ENCODE measurements at regions not wholly inside any gene's neighbourhood (a gene's known extent, or its start where the extent isn't known, plus 50 kb on each side); places are given as distances from the start of the nearest gene placed in this dataset.

DNA sequence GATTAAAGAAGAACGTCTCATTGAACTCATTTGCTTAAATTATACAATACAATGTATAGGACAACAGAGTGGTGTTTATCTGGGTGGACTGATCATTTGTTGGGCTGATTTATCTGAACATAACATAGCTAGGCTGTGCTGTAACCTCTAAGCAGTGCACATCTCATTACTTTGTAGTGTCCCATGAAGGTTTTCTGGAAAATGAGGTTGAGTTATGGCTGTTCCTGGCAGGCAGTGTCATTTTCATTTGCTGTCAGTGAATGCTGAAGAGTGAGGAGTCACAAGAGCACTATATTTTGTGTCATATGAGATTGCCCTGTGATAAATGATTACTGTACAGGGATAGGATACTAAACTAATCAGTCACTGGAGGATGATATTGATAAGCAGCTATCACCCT is 340.2 kb downstream of the HS3ST3B1 start:
- H3K27me3 ChIP-seq = no peaks in the 10 kb centered on the region
- no peak overlapping the region for H3K27ac ChIP-seq
- H3K9me2 ChIP-seq (replicated peaks; ENCODE audit: insufficient read depth) = no peaks in the 10 kb centered on the region
- no peak overlapping the region for H3K4me3 ChIP-seq
- no peak for DNase-seq (ENCODE audit: low spot score)
- H3K9me3 ChIP-seq (ENCODE audit: low read depth) = no peaks in the 10 kb centered on the region
- 69% methylated on average over 1 of the region's 1 CpG for WGBS (ENCODE audit: low lambda C conversion rate, missing lambda C conversion rate)
- H4K20me1 ChIP-seq (ENCODE audit: insufficient read depth, poor library complexity, severe bottlenecking) = no peaks in the 10 kb centered on the region
- no peak overlapping the region for H3K4me2 ChIP-seq
- no peaks in the 10 kb centered on the region for H3K36me3 ChIP-seq (replicated peaks; ENCODE audit: insufficient read depth, low read depth)
- no peaks in the 10 kb centered on the region for H3K79me2 ChIP-seq
- no peaks in the 10 kb centered on the region for H3K4me1 ChIP-seq (ENCODE audit: insufficient read depth)
- TF ChIP-seq, protein P1, sequence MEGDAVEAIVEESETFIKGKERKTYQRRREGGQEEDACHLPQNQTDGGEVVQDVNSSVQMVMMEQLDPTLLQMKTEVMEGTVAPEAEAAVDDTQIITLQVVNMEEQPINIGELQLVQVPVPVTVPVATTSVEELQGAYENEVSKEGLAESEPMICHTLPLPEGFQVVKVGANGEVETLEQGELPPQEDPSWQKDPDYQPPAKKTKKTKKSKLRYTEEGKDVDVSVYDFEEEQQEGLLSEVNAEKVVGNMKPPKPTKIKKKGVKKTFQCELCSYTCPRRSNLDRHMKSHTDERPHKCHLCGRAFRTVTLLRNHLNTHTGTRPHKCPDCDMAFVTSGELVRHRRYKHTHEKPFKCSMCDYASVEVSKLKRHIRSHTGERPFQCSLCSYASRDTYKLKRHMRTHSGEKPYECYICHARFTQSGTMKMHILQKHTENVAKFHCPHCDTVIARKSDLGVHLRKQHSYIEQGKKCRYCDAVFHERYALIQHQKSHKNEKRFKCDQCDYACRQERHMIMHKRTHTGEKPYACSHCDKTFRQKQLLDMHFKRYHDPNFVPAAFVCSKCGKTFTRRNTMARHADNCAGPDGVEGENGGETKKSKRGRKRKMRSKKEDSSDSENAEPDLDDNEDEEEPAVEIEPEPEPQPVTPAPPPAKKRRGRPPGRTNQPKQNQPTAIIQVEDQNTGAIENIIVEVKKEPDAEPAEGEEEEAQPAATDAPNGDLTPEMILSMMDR (IDR thresholded peaks at IDR 0.05; ENCODE audit: poor library complexity) = no peak
- TF ChIP-seq EZH2phosphoT487 (IDR thresholded peaks at IDR 0.05; ENCODE audit: low read depth, severe bottlenecking, unreplicated experiment) (no peak), EZH2 (IDR thresholded peaks at IDR 0.05; ENCODE audit: borderline replicate concordance) (no peak)
- H2AFZ ChIP-seq = no peak overlapping the region

GRCh38 chr17:14637260-14637659 is 336.4 kb downstream of the HS3ST3B1 start:
- no peak for DNase-seq (ENCODE audit: low spot score)
- no peaks in the 10 kb centered on the region for H4K20me1 ChIP-seq (ENCODE audit: insufficient read depth, poor library complexity, severe bottlenecking)
- no peaks in the 10 kb centered on the region for H3K9me3 ChIP-seq (ENCODE audit: low read depth)
- no peaks in the 10 kb centered on the region for H3K9me2 ChIP-seq (replicated peaks; ENCODE audit: insufficient read depth)
- no peaks in the 10 kb centered on the region for H3K4me1 ChIP-seq (ENCODE audit: insufficient read depth)
- no peaks in the 10 kb centered on the region for H3K36me3 ChIP-seq (replicated peaks; ENCODE audit: insufficient read depth, low read depth)
- H2AFZ ChIP-seq = no peak overlapping the region
- H3K4me2 ChIP-seq = no peak overlapping the region
- TF ChIP-seq EZH2 (IDR thresholded peaks at IDR 0.05; ENCODE audit: borderline replicate concordance) (no peak), EZH2phosphoT487 (IDR thresholded peaks at IDR 0.05; ENCODE audit: low read depth, severe bottlenecking, unreplicated experiment) (no peak)
- TF ChIP-seq, protein P1 (IDR thresholded peaks at IDR 0.05; ENCODE audit: poor library complexity) = no peak
- no peaks in the 10 kb centered on the region for H3K27me3 ChIP-seq
- no peaks in the 10 kb centered on the region for H3K79me2 ChIP-seq
- no peak overlapping the region for H3K4me3 ChIP-seq
- 100% methylated on average over 1 of the region's 1 CpG for WGBS (ENCODE audit: low lambda C conversion rate, missing lambda C conversion rate)
- H3K27ac ChIP-seq = no peak overlapping the region

GRCh38 chr17:14630621-14631020 is 329.7 kb downstream of the HS3ST3B1 start:
- Histone ChIP-seq H3K4me1 (ENCODE audit: insufficient read depth) (no peaks in the 10 kb centered on the region), H3K27ac (no peak overlapping the region), H3K9me2 (replicated peaks; ENCODE audit: insufficient read depth) (no peaks in the 10 kb centered on the region), H3K9me3 (ENCODE audit: low read depth) (no peaks in the 10 kb centered on the region), H3K4me2 (no peak overlapping the region), H2AFZ (no peak overlapping the region), H3K4me3 (no peak overlapping the region), H3K79me2 (no peaks in the 10 kb centered on the region), H3K27me3 (no peaks in the 10 kb centered on the region), H3K36me3 (replicated peaks; ENCODE audit: insufficient read depth, low read depth) (no peaks in the 10 kb centered on the region), H4K20me1 (ENCODE audit: insufficient read depth, poor library complexity, severe bottlenecking) (no peaks in the 10 kb centered on the region)
- WGBS (ENCODE audit: low lambda C conversion rate, missing lambda C conversion rate) = 87% methylated on average over 4 of the region's 4 CpGs
- no peak for DNase-seq (ENCODE audit: low spot score)
- TF ChIP-seq EZH2phosphoT487 (IDR thresholded peaks at IDR 0.05; ENCODE audit: low read depth, severe bottlenecking, unreplicated experiment) (no peak), EZH2 (IDR thresholded peaks at IDR 0.05; ENCODE audit: borderline replicate concordance) (no peak)
- TF ChIP-seq, protein P1 (IDR thresholded peaks at IDR 0.05; ENCODE audit: poor library complexity) = no peak

DNA sequence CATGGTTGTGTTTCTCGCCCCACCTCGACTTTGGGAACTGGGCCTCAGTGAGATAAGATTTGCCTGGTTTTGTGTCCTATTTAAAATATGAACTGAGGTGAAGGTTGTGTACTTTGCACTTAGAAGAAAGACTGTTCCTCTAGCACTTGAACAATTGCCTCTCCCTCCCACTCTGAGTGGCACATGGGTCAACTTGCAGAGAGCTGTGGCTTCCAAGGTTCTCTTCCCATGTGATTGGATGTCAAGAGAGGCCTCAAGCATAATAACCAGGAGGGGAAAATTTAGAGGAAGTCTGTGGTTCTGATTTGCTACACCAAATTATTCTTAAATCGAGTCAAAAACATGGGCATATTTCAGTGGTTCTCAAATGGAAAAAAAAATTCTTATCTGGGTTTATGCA is 329.2 kb downstream of the HS3ST3B1 start:
- H3K4me1 ChIP-seq (ENCODE audit: insufficient read depth) = no peaks in the 10 kb centered on the region
- H3K27me3 ChIP-seq = no peaks in the 10 kb centered on the region
- no peak for DNase-seq (ENCODE audit: low spot score)
- no peaks in the 10 kb centered on the region for H3K36me3 ChIP-seq (replicated peaks; ENCODE audit: insufficient read depth, low read depth)
- no peaks in the 10 kb centered on the region for H3K9me3 ChIP-seq (ENCODE audit: low read depth)
- H4K20me1 ChIP-seq (ENCODE audit: insufficient read depth, poor library complexity, severe bottlenecking) = no peaks in the 10 kb centered on the region
- H3K79me2 ChIP-seq = no peaks in the 10 kb centered on the region
- TF ChIP-seq, protein P1 (IDR thresholded peaks at IDR 0.05; ENCODE audit: poor library complexity) = no peak
- no peak for TF ChIP-seq EZH2phosphoT487 (IDR thresholded peaks at IDR 0.05; ENCODE audit: low read depth, severe bottlenecking, unreplicated experiment)
- no peak overlapping the region for H2AFZ ChIP-seq
- H3K4me3 ChIP-seq = no peak overlapping the region
- H3K4me2 ChIP-seq = no peak overlapping the region
- 77% methylated on average over 3 of the region's 3 CpGs for WGBS (ENCODE audit: low lambda C conversion rate, missing lambda C conversion rate)
- H3K9me2 ChIP-seq (replicated peaks; ENCODE audit: insufficient read depth) = no peaks in the 10 kb centered on the region
- H3K27ac ChIP-seq = no peak overlapping the region

All from hepatocyte (in vitro differentiated cells).